Liver (tissue), 8 donors: ENCODE measurements at regions not wholly inside any gene's neighbourhood (a gene's known extent, or its start where the extent isn't known, plus 50 kb on each side); places are given as distances from the start of the nearest gene placed in this dataset.

ENCODE experiments used
- DNase-seq: peaks from one replicate; pipeline ENCODE4 v3.0.0-alpha.2; 2017; ENCODE audit warnings: low spot score
- H3K27ac ChIP-seq, 2 donors: one replicate each; pipeline ENCODE4 v1.7.0; 2013; ENCODE audit warnings: inconsistent platforms in 2 of 2, low read length in 2 of 2, control low read depth in 1 of 2, low read depth in 1 of 2, mild to moderate bottlenecking in 1 of 2
- H3K27me3 ChIP-seq, 4 donors: one replicate each; pipeline versions ENCODE4 v1.6.1 to v1.7.0; 2013; ENCODE audit warnings: low read length in 3 of 4, inconsistent platforms in 1 of 4, mild to moderate bottlenecking in 1 of 4, moderate library complexity in 1 of 4; ENCODE audit not compliant: control insufficient read depth in 4 of 4, insufficient read depth in 4 of 4
- H3K36me3 ChIP-seq, 4 donors: one replicate each; pipeline versions ENCODE4 v1.6.1 to v1.7.0; 2013; ENCODE audit warnings: low read length in 3 of 4, mild to moderate bottlenecking in 3 of 4, low read depth in 1 of 4, moderate library complexity in 1 of 4; ENCODE audit not compliant: control insufficient read depth in 4 of 4, insufficient read depth in 3 of 4
- H3K4me1 ChIP-seq, 4 donors: one replicate each; pipeline versions ENCODE4 v1.6.1 to v1.7.0; 2013; ENCODE audit warnings: low read length in 3 of 4, mild to moderate bottlenecking in 3 of 4, moderate library complexity in 1 of 4; ENCODE audit not compliant: control insufficient read depth in 4 of 4, insufficient read depth in 4 of 4
- H3K4me3 ChIP-seq, 3 donors: one replicate each; pipeline versions ENCODE4 v1.6.1 to v1.7.0; 2013; ENCODE audit warnings: low read length in 3 of 3, control low read depth in 1 of 3, low read depth in 1 of 3, mild to moderate bottlenecking in 1 of 3
- H3K9ac ChIP-seq, 2 donors: one replicate each; pipeline ENCODE4 v1.7.0; 2013; ENCODE audit warnings: low read length in 2 of 2, mild to moderate bottlenecking in 2 of 2, moderate library complexity in 2 of 2, control low read depth in 1 of 2, low read depth in 1 of 2
- H3K9me3 ChIP-seq, 4 donors: one replicate each; pipeline versions ENCODE4 v1.6.1 to v1.7.0; 2013; ENCODE audit warnings: low read length in 3 of 4; ENCODE audit not compliant: control insufficient read depth in 4 of 4
- ATF3 ChIP-seq: IDR thresholded peaks from 2 replicates; pipeline ENCODE4 v1.6.1; 2016; ENCODE audit warnings: antibody characterized with exemption
- CTCF ChIP-seq: fragments of 150-350 bp; IDR thresholded peaks from 2 replicates; pipeline ENCODE4 v1.5.1; 2017; ENCODE audit warnings: improper control_type of control experiment, low read depth, low read length; ENCODE audit not compliant: missing input control
- FOXA1 ChIP-seq: IDR thresholded peaks from 2 replicates; pipeline ENCODE4 v1.6.1; 2016; ENCODE audit warnings: antibody characterized with exemption
- FOXA2 ChIP-seq: IDR thresholded peaks from 2 replicates; pipeline ENCODE4 v1.6.1; 2016; ENCODE audit warnings: antibody characterized with exemption
- GABPA ChIP-seq, 2 donors: IDR thresholded peaks in 1 of 2; conservative IDR thresholded peaks in 1 of 2; 2 replicates each; pipeline ENCODE4 v1.6.1; 2016; ENCODE audit warnings: antibody characterized with exemption in 2 of 2, mild to moderate bottlenecking in 1 of 2, moderate library complexity in 1 of 2
- HNF4A ChIP-seq, 2 donors: conservative IDR thresholded peaks; 2 replicates each; pipeline ENCODE4 v1.6.1; 2016; ENCODE audit warnings: antibody characterized with exemption in 2 of 2, mild to moderate bottlenecking in 2 of 2
- HNF4G ChIP-seq: IDR thresholded peaks from 2 replicates; pipeline ENCODE4 v1.6.1; 2016; ENCODE audit warnings: antibody characterized with exemption
- JUND ChIP-seq, 2 donors: IDR thresholded peaks; 2 replicates each; pipeline ENCODE4 v1.6.1; 2016; ENCODE audit warnings: antibody characterized with exemption in 2 of 2
- MAX ChIP-seq: IDR thresholded peaks from 2 replicates; pipeline ENCODE4 v1.6.1; 2016; ENCODE audit warnings: antibody characterized with exemption
- NR2F2 ChIP-seq: IDR thresholded peaks from 2 replicates; pipeline ENCODE4 v1.6.1; 2016; ENCODE audit warnings: antibody characterized with exemption
- RAD21 ChIP-seq, 2 donors: IDR thresholded peaks; 2 replicates each; pipeline ENCODE4 v1.6.1; 2016; ENCODE audit warnings: antibody characterized with exemption in 2 of 2, mild to moderate bottlenecking in 2 of 2
- REST ChIP-seq: IDR thresholded peaks from 2 replicates; pipeline ENCODE4 v1.6.1; 2016; ENCODE audit warnings: antibody characterized with exemption, mild to moderate bottlenecking
- RXRA ChIP-seq, 2 donors: IDR thresholded peaks; 2 replicates each; pipeline ENCODE4 v1.6.1; 2017 to 2018; ENCODE audit warnings: antibody characterized with exemption in 2 of 2, mild to moderate bottlenecking in 1 of 2
- SP1 ChIP-seq: IDR thresholded peaks from 2 replicates; pipeline ENCODE4 v1.6.1; 2018; ENCODE audit warnings: antibody characterized with exemption, mild to moderate bottlenecking
- TAF1 ChIP-seq: conservative IDR thresholded peaks from 2 replicates; pipeline ENCODE4 v1.6.1; 2016; ENCODE audit warnings: antibody characterized with exemption, mild to moderate bottlenecking
- YY1 ChIP-seq: IDR thresholded peaks from 2 replicates; pipeline ENCODE4 v1.6.1; 2016; ENCODE audit warnings: antibody characterized with exemption, mild to moderate bottlenecking
- ZBTB33 ChIP-seq: IDR thresholded peaks from 2 replicates; pipeline ENCODE4 v1.6.1; 2016; ENCODE audit warnings: antibody characterized with exemption
- WGBS: extraction: QIAGEN DNeasy Blood & Tissue Kit; methylation state at CpG from one replicate; pipeline ENCODE4 v1.1.7; 2013; 5-methylcytosine and 5-hydroxymethylcytosine counted together
- donor health status: healthy.
- donor health status: healthy.
- donor health status: healthy.
- donor health status: healthy.
- donor health status: healthy.

GRCh38 chr1:195965475-195965874 lies 642.8 kb downstream of the KCNT2 start:
- Histone ChIP-seq H3K27ac (no peak overlapping the region), H3K36me3 (no peaks in the 10 kb centered on the region), H3K4me3 (no peak overlapping the region), H3K9me3 (no peaks in the 10 kb centered on the region), H3K9ac (no peak overlapping the region), H3K4me1 (no peaks in the 10 kb centered on the region), H3K27me3 (no peaks in the 10 kb centered on the region)
- TF ChIP-seq YY1 (no peak), RAD21 (IDR thresholded peaks at IDR 0.05) (no peak), HNF4A (conservative IDR thresholded peaks at IDR 0.05) (no peak), NR2F2 (no peak), RXRA (IDR thresholded peaks at IDR 0.05) (no peak), MAX (no peak), SP1 (no peak), JUND (IDR thresholded peaks at IDR 0.05) (no peak), ZBTB33 (no peak), TAF1 (no peak), ATF3 (no peak), CTCF (no peak), FOXA1 (no peak), REST (no peak)
- WGBS, result 76% methylated on average over 6 of the region's 6 CpGs
- no peak for DNase-seq

- H3K36me3 ChIP-seq, result no peaks in the 10 kb centered on the region
- 72% methylated on average over 3 of the region's 3 CpGs for WGBS
- no peaks in the 10 kb centered on the region for H3K27me3 ChIP-seq
- H3K27ac ChIP-seq, result no peak overlapping the region
- H3K9ac ChIP-seq, result no peak overlapping the region
- no peaks in the 10 kb centered on the region for H3K4me1 ChIP-seq
- DNase-seq, result no peak
- no peak overlapping the region for H3K4me3 ChIP-seq
- H3K9me3 ChIP-seq, result no peaks in the 10 kb centered on the region
- TF ChIP-seq FOXA2 (no peak), ATF3 (no peak), TAF1 (no peak), CTCF (no peak), FOXA1 (no peak), HNF4G (no peak), JUND (IDR thresholded peaks at IDR 0.05) (no peak), GABPA (IDR thresholded peaks at IDR 0.05 in 1 of 2, conservative IDR thresholded peaks at IDR 0.05 in 1 of 2) (no peak), HNF4A (conservative IDR thresholded peaks at IDR 0.05) (no peak), REST (no peak), RXRA (IDR thresholded peaks at IDR 0.05) (no peak)
These were observed 643.2 kb downstream of the KCNT2 start for GRCh38 chr1:195965036-195965435.
